Stimulated activated naive CD8-positive, alpha-beta T cell treated with anti-CD3 and anti-CD28 coated beads, Interleukin-15, Interleukin-2, amounts not matched to agents 100 ng/mL and 50 ng/mL, for 24 hours (primary cell): ENCODE measurements at regions not wholly inside any gene's neighbourhood (a gene's known extent, or its start where the extent isn't known, plus 50 kb on each side); places are given as distances from the start of the nearest gene placed in this dataset.

ENCODE experiments used
- H3K27ac Mint-ChIP-seq: one replicate; pipeline ENCODE4 v1.8.0; 2021; ENCODE audit warnings: mild to moderate bottlenecking, mixed read lengths
- H3K27me3 Mint-ChIP-seq: one replicate; pipeline ENCODE4 v1.8.0; 2021; ENCODE audit warnings: mixed read lengths
- H3K36me3 Mint-ChIP-seq: one replicate; pipeline ENCODE4 v1.8.0; 2021; ENCODE audit warnings: low read depth, mixed read lengths
- H3K4me1 Mint-ChIP-seq: one replicate; pipeline ENCODE4 v1.8.0; 2021; ENCODE audit warnings: low read depth, mixed read lengths
- H3K4me3 Mint-ChIP-seq: one replicate; pipeline ENCODE4 v1.8.0; 2021; ENCODE audit warnings: mild to moderate bottlenecking, mixed read lengths
- H3K9me3 Mint-ChIP-seq: one replicate; pipeline ENCODE4 v1.8.0; 2021; ENCODE audit warnings: mixed read lengths

DNA sequence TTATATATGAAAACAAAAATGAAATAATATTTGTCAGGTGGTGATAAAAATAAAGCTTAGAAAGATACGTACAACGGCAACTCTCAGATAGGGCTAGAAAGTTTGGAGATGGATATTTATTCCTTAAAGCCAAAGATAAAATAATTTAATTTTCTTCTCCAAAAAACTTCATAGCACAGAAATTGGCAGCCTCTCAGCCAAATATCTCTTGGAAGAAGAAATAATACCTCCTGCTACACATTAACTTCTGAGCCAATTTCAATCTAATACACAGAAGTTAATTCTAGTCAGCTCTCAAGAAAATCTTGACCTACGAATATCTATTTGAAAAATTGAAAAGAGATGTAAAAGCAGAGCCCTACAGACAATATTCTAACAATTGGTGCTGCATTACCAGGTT, 122.4 kb downstream of the TES start:
- Mint-ChIP-seq H3K4me1 (no peaks in the 10 kb centered on the region), H3K36me3 (no peaks in the 10 kb centered on the region), H3K9me3 (no peaks in the 10 kb centered on the region), H3K27me3 (peaks cover 13% of the 10 kb centered on the region), H3K27ac (no peak overlapping the region), H3K4me3 (no peak overlapping the region)

DNA sequence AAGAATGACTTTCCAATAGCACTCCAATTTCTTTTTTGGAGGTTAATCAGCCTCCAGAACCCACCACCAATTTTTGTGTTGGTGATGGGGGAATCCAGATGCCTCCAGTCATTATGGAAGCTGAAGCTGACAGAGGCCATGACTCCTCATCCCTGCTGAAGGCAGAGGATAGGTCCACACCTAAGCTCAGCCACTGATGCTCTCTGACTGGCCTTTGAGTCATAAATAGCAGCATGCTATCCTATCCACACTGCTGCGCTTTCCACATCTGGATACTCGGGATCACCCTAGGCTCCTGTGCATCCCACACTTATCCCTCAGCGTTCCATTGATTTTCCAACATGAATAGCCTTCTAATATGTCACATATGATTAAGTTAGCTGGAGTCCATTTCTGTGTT, 124.2 kb downstream of the TES start:
- Mint-ChIP-seq H3K4me3 (no peak overlapping the region), H3K9me3 (no peaks in the 10 kb centered on the region), H3K27ac (no peak overlapping the region), H3K36me3 (no peaks in the 10 kb centered on the region), H3K4me1 (no peaks in the 10 kb centered on the region), H3K27me3 (peaks cover 21% of the 10 kb centered on the region)

DNA sequence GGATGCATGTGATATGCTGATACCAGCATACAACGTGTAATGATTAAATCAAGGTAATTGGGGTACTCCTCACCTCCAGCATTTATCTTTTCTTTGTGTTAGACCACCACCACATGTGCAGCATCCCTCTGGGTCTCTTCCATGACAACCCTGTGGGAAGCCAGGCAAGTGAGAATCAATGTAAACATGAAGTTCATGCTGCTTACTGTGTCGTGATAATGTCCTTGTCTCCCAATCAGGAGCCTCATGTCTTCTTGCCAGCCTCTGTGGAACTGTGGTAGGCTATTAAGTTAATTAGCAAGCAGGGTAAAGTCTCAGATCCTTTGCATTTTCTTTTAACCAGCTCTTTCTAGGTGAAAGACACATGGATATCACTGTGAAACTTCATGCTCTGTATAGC, 126.7 kb downstream of the TES start:
- H3K4me3 Mint-ChIP-seq = no peak overlapping the region
- no peak overlapping the region for H3K27ac Mint-ChIP-seq
- peaks cover 18% of the 10 kb centered on the region for H3K27me3 Mint-ChIP-seq
- no peaks in the 10 kb centered on the region for H3K9me3 Mint-ChIP-seq
- no peaks in the 10 kb centered on the region for H3K36me3 Mint-ChIP-seq
- H3K4me1 Mint-ChIP-seq = peaks cover 11% of the 10 kb centered on the region

DNA sequence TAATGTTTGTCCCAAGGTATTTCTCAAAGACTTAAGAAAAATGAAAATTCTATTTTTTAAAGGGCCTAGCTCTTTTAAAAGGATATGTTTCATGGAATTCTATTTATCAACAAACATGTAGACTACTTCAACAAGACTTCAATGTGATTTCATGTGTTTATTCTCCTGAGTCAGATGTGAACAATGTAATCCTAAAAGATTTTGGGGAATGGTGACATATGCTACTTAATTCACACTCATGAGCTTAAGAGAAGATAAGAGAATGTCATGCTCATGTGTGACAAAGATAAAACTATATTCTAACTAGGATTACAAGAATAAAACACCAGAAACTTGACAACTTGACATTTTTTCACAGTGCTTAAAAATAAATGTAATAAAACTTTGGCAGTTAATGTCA, 127.5 kb downstream of the TES start:
- no peaks in the 10 kb centered on the region for H3K9me3 Mint-ChIP-seq
- peaks cover 18% of the 10 kb centered on the region for H3K27me3 Mint-ChIP-seq
- H3K4me3 Mint-ChIP-seq = no peak overlapping the region
- H3K4me1 Mint-ChIP-seq = peaks cover 14% of the 10 kb centered on the region
- H3K27ac Mint-ChIP-seq = no peak overlapping the region
- H3K36me3 Mint-ChIP-seq = no peaks in the 10 kb centered on the region

DNA sequence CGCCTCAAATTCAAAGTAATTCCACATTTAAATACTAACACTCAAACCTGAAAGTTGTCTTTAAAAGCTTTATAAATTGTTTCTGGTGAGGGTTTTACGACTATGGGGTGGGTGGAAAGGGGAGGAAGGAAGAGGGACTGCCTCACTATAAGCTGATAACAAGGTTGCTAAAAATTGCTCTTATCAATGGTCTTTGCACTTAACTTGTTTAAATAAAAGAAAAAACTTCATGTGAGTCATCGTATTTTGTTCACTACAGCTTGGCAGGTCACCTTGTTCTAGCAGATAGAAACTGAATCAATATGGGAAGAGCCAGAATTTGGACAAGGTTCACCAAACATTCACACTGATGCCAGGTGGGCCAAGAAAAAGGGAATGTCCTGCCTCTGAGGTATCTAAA, 129.2 kb downstream of the TES start:
- H3K4me3 Mint-ChIP-seq = no peak overlapping the region
- H3K9me3 Mint-ChIP-seq = no peaks in the 10 kb centered on the region

DNA sequence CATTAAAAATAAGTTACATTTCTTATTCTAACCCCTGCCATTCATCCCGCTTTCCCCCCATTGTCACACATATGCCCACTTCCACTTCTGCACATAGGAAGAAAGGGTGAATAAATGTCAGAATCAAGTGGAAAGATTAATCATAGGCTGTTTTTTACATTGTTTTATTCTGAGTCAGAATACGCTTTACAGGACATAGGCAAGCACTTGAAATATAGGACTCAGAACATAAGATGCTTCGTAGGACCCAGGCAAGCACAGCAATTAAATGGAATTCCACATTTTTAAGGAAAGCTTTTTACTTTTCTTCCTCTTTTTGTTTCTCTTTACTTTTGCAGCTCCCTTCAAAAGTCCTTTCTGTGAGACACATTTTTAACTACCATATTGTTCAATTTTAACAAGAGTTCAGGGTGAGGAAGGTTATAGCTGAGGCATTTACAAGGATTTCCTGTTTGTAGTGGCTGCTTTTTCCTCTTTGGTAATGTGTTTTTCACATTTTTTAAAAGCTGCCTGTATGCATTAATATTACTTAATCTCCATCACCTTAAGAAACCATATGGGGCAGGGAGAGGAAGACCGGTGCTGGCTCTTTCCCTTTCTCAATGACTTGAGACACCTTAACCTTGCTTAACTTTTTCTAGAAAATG, 130.0 kb downstream of the TES start:
- H3K27me3 Mint-ChIP-seq = peaks cover 17% of the 10 kb centered on the region
- H3K9me3 Mint-ChIP-seq = no peaks in the 10 kb centered on the region
- H3K4me1 Mint-ChIP-seq = peaks cover 14% of the 10 kb centered on the region
- H3K4me3 Mint-ChIP-seq = no peak overlapping the region
- H3K36me3 Mint-ChIP-seq = no peaks in the 10 kb centered on the region
- no peak overlapping the region for H3K27ac Mint-ChIP-seq

More for the DNA sequence above, 129.2 kb downstream of the TES start:
- peaks cover 14% of the 10 kb centered on the region for H3K4me1 Mint-ChIP-seq
- no peak overlapping the region for H3K27ac Mint-ChIP-seq
- peaks cover 18% of the 10 kb centered on the region for H3K27me3 Mint-ChIP-seq
- H3K36me3 Mint-ChIP-seq = no peaks in the 10 kb centered on the region

DNA sequence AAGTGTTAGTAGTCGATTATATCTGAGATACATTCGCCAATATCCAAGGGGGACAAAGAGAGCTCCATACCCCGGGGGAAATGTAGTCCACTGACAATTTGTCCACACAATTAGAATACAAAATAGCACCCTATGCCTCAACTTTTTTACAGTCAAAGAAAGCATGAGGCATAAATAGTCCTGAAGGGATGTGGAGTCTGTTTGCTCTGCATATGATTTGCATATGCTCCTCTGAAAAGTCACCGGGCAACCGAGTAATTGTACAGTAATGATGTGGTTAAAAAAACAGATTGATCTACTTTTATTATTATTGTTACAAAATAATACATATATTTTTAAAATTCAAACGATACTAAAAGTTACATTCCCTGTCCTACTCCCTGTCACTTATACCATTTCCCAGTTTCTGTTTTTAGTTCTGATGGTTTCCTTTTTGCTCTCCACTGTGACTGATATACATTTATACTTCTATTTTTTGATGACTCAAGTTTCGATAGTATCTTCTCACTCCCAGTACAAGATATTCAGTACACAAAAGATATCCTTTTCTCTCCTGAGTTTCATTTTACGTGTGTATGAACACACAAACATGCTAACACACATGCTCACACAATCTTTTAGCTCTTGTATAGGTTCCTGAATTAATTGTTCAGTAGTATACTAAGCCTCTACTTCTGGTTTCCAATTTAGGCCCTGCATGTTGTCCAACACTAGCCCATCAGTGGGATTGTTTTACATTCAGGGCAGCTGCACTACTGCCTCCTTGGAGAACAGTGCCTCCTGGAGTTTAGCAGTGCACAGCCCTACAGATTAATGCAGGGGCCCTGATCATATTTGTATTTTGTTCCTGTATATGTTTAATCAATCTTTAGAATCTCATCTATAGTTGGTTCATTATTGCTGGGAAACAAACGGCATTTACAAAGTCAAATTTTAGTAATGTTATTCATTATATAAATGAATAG, 130.9 kb downstream of the TES start:
- no peak overlapping the region for H3K4me3 Mint-ChIP-seq
- no peak overlapping the region for H3K27ac Mint-ChIP-seq

DNA sequence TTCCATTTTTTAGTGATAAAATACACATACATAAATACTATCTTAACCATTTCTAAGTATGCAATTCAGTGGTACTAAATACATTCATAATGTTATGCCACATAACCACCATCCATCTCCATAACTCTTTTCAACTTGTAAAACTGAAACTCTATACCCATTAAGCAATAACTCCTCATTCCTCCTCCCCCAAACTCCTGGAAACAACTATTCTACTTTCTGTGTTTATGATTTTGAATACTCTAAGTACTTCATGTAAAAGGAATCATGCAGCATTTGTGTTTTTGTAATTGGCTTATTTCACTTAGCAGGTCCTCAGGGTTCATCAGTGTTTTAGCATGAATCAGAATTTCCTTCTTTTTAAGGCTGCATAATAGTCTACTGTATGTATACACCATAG, 131.8 kb downstream of the TES start:
- Mint-ChIP-seq H3K27ac (peak overlapping the region; percentile 1), H3K4me3 (no peak overlapping the region), H3K9me3 (no peaks in the 10 kb centered on the region), H3K27me3 (peaks cover 14% of the 10 kb centered on the region), H3K4me1 (peaks cover 14% of the 10 kb centered on the region), H3K36me3 (no peaks in the 10 kb centered on the region)

More for the DNA sequence above, 130.9 kb downstream of the TES start:
- Mint-ChIP-seq H3K36me3 (no peaks in the 10 kb centered on the region), H3K27me3 (peaks cover 17% of the 10 kb centered on the region), H3K9me3 (no peaks in the 10 kb centered on the region), H3K4me1 (peaks cover 14% of the 10 kb centered on the region)

DNA sequence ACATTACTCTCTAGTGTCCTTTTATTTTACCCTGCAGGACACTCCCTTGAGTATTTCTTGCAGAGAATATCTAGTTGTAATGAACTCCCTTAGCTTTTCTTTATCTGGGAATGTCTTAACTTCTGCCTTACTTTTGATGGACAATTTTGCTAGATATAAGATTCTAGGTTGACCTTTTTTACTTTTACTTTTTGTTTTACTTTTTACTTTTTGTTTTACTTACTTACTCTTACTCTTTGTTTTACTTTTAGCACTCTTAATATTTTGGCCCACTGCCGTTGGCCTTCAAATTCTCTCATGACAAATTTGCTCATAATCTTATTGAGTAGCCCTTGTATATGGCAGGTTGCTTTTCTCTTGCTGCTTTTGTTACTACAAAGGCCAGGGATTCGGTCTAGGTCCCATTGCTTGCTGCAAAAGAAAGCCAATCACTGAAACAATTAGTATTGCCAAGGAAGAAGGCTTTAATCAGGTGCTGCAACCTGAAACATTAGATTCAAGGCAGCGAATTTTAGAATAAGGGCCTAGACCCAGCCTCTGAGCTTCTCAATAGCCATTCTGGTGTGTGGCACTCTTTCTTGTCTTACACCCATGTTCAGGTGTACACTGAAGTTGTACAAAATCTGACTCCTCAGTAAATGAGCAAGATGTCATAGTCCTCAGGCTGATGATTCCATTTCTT, 137.0 kb downstream of the TES start:
- Mint-ChIP-seq H3K4me1 (peaks cover under 1% of the 10 kb centered on the region), H3K9me3 (no peaks in the 10 kb centered on the region), H3K36me3 (no peaks in the 10 kb centered on the region), H3K27ac (no peak overlapping the region), H3K27me3 (peaks cover 4% of the 10 kb centered on the region), H3K4me3 (no peak overlapping the region)

DNA sequence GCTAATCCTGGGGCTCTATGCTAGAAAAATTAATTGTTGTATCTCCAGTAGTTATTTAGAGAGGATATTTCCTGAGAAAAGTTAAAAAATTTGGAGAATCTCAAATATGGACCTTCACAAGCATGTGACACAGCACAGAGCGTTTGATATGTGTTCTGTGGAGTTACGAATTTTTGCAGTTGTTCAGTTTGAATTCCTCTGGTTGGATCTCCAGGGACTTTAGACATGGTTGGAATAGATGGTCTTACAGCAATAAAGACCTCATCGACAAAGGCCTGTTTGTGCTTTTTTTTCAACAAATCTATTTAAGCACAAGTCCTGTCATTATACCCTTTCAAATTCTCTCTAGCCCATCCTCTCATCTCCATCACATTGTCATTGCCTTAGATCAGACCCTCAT, 138.0 kb downstream of the TES start:
- Mint-ChIP-seq H3K4me1 (no peaks in the 10 kb centered on the region), H3K27ac (no peak overlapping the region), H3K36me3 (no peaks in the 10 kb centered on the region), H3K27me3 (peaks cover 4% of the 10 kb centered on the region), H3K9me3 (no peaks in the 10 kb centered on the region), H3K4me3 (no peak overlapping the region)

DNA sequence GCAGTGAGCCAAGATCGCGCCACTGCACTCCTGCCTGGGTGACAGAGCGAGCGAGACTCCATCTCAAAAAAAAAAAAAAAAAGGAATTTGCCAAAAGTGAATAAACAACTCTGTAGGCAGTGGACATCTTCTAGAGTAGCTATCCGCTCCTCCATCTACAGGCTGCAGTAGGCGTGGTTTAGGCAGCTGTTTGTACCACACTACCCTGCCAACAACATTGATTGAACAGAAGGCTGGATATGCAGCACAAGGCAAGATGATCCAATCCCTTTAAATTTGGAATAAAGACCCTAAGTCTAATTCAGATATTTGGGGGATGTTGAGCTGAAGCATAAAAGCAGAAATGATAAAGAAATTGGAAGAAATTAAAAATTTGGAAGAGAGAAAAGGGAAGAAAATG, 141.6 kb downstream of the TES start:
- Mint-ChIP-seq H3K4me3 (no peak overlapping the region), H3K27ac (no peak overlapping the region), H3K9me3 (no peaks in the 10 kb centered on the region), H3K4me1 (no peaks in the 10 kb centered on the region), H3K36me3 (no peaks in the 10 kb centered on the region), H3K27me3 (no peaks in the 10 kb centered on the region)

DNA sequence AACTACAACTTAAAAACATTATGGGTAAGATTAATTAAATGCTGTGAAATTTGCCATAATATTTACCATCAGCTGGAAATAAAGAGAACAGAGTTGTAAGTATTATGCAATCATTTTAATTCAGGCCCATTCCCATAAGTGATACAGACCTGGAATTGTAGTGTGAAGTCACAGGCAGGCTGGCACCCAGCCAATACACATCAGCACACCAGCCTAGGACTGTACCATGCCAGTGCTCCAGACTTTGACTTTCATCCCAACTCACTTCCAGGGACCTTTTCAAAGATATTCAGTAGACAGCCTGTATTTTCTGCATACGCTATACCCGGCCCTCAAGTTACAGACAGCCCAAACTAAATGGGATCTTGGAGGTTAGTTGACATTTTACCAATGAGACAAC, 143.3 kb downstream of the TES start:
- H3K27ac Mint-ChIP-seq = no peak overlapping the region
- no peaks in the 10 kb centered on the region for H3K27me3 Mint-ChIP-seq
- H3K4me1 Mint-ChIP-seq = no peaks in the 10 kb centered on the region
- no peaks in the 10 kb centered on the region for H3K36me3 Mint-ChIP-seq
- no peak overlapping the region for H3K4me3 Mint-ChIP-seq
- H3K9me3 Mint-ChIP-seq = no peaks in the 10 kb centered on the region

DNA sequence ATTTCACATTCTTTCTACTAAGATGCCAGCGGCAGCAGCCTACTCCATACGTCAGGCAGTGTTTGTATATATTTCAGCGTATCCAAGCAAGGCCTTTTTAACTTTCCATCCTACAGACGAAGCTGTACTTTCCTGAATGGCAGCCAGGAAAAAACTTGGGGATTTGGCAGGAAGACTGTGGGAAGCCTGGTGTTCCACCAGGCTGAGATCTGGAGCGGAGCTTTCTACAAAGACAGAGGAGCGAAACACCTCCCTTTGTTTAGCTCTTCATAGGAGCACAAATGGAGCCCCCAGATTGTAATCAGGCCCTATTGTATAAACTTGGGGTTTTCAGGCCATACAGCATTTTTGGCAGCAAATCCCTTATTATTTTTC, 143.8 kb downstream of the TES start:
- Mint-ChIP-seq H3K27ac (no peak overlapping the region), H3K9me3 (no peaks in the 10 kb centered on the region), H3K4me3 (no peak overlapping the region), H3K4me1 (no peaks in the 10 kb centered on the region), H3K36me3 (no peaks in the 10 kb centered on the region), H3K27me3 (no peaks in the 10 kb centered on the region)

DNA sequence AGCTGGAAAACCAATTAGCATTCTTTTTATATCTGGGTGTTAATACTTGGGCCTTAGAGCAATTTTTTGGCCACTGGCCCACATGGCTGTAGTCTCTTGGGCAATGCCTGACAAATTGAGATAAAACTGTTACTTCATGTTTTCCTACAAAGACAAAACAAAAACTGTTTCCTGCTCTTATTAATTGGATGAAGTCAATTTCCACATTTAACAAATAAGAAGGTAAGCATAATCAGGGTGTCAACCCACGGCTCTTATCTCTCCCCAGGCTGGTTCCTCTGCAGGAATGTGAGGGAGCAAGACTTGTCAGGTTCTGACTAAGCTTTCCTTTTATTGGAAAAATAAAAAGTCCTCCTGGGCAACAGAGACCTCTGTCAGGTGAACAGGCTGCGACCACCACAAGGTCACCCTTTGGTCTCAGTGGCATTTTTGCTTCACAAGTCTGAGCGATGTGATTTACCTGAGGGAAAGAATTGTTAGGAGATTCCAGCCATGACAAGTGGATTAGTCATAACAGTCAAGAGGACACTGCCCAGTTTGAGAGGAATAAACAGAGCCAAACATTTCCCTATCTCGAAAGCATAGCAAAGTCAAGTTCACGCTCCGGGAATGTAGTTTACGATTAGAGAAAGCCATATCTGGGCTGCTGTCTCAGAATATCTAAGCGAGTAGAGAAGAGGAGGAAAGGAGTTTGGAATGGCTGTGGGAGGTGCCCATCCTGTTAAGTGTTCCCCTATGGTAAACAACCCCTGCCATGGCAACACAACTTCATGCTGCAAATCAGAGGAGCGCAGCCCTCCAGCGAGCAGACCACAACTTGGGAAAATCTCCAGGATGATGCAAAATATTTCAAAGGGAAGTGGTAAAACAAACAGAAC, 144.4 kb downstream of the TES start:
- no peak overlapping the region for H3K4me3 Mint-ChIP-seq
- H3K36me3 Mint-ChIP-seq = no peaks in the 10 kb centered on the region
- no peaks in the 10 kb centered on the region for H3K4me1 Mint-ChIP-seq
- no peak overlapping the region for H3K27ac Mint-ChIP-seq
- no peaks in the 10 kb centered on the region for H3K27me3 Mint-ChIP-seq
- no peaks in the 10 kb centered on the region for H3K9me3 Mint-ChIP-seq
